ENCODE measurements at regions not wholly inside any gene's neighbourhood (a gene's known extent, or its start where the extent isn't known, plus 50 kb on each side); places are given as distances from the start of the nearest gene placed in this dataset.

DNA sequence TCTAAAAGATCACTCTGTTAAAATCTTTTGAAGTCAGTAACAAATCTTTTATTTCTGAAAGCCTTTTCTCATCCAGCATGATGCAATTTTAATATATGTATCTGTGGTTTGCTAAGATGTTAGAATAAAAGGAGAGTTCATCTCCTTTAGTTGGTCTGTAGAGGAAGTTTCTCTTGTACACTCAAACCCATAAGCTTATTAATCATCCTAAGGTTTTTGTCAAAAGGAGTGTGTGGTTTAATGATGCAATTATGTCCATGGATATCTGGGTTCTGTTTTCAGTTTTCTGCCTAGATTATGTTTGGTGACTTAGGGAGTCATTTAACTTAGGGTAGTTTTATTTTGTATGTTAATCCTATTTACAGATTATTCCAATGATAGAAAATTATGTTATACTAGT is 52.1 kb upstream of the NDST4 start:
- TF ChIP-seq, protein P1, sequence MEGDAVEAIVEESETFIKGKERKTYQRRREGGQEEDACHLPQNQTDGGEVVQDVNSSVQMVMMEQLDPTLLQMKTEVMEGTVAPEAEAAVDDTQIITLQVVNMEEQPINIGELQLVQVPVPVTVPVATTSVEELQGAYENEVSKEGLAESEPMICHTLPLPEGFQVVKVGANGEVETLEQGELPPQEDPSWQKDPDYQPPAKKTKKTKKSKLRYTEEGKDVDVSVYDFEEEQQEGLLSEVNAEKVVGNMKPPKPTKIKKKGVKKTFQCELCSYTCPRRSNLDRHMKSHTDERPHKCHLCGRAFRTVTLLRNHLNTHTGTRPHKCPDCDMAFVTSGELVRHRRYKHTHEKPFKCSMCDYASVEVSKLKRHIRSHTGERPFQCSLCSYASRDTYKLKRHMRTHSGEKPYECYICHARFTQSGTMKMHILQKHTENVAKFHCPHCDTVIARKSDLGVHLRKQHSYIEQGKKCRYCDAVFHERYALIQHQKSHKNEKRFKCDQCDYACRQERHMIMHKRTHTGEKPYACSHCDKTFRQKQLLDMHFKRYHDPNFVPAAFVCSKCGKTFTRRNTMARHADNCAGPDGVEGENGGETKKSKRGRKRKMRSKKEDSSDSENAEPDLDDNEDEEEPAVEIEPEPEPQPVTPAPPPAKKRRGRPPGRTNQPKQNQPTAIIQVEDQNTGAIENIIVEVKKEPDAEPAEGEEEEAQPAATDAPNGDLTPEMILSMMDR (conservative IDR thresholded peaks at IDR 0.05; ENCODE audit: low read length), result no peak
- no peak for TF ChIP-seq EZH2phosphoT487 (IDR thresholded peaks at IDR 0.05; ENCODE audit: borderline replicate concordance)
- Histone ChIP-seq H3K9ac (ENCODE audit: low read depth, low read length, poor library complexity, severe bottlenecking) (no peak overlapping the region), H3K27me3 (ENCODE audit: insufficient read depth, low read length, poor library complexity, severe bottlenecking) (no peaks in the 10 kb centered on the region), H3F3A (ENCODE audit: low read depth) (no peaks in the 10 kb centered on the region), H3K4me3 (ENCODE audit: low read length, poor library complexity, severe bottlenecking) (no peak overlapping the region), H3K9me2 (replicated peaks; ENCODE audit: low read depth, low read length) (no peaks in the 10 kb centered on the region), H3K79me2 (ENCODE audit: insufficient read depth, low read length) (no peaks in the 10 kb centered on the region), H3K9me3 (ENCODE audit: insufficient read depth, low read depth, low read length) (no peaks in the 10 kb centered on the region), H3K36me3 (ENCODE audit: insufficient read depth, low read length) (no peaks in the 10 kb centered on the region), H2AFZ (ENCODE audit: low read length) (no peak overlapping the region), H4K20me1 (ENCODE audit: insufficient read depth, low read length, poor library complexity, severe bottlenecking) (no peaks in the 10 kb centered on the region), H3K4me1 (ENCODE audit: insufficient read depth, low read length, poor library complexity, severe bottlenecking) (no peaks in the 10 kb centered on the region), H3K4me2 (ENCODE audit: low read depth, low read length, poor library complexity, severe bottlenecking) (no peak overlapping the region)
